ENCODE measurements at regions not wholly inside any gene's neighbourhood (a gene's known extent, or its start where the extent isn't known, plus 50 kb on each side); places are given as distances from the start of the nearest gene placed in this dataset.

DNA sequence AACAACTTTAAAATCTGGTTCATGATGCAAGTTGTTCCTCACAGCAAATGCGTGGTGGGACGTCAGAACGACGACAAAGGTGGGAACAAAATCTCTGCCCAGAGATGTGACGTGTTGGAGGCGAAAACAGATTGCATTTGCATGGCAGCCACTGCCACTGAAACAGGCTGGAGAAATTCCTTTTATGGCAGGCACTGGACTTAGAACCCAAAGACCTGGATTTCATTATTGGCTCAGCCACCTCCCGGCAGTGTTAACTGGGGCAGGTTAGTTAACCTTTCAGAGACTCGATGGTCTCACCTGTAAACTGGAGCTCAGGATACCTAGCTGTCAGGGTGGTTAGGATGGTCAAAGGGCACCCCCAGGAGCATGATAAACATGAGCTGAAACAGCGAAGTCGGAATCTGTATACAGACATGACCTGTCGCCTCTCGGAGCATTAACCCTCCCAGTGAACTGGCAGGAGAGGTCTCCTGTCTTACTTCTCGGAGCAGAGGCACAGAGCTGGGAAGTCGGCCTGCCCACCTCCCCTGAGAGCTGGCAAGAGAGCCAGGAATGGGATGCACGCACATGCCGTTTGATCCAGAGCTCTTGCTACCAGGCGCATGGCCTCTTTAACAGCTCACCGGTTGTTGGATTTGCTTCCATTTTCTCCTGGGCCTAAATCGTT lies 59.2 kb upstream of the TARBP1 start:
- no peak for DNase-seq
- in situ Hi-C loops (cut with HindIII; ENCODE audit: low pct_ligation_motif_present, low pct_unique_long_range_greater_than_20kb, low sequenced_read_pairs) = no loop called here

- no peak for DNase-seq
- in situ Hi-C loops (cut with HindIII; ENCODE audit: low pct_ligation_motif_present, low pct_unique_long_range_greater_than_20kb, low sequenced_read_pairs) = no loop called here
Observed at GRCh38 chr1:234537236-234537635, 58.3 kb upstream of the TARBP1 start.

GRCh38 chr1:234536741-234537140 lies 57.8 kb upstream of the TARBP1 start:
- no peak for DNase-seq
- in situ Hi-C loops (cut with HindIII; ENCODE audit: low pct_ligation_motif_present, low pct_unique_long_range_greater_than_20kb, low sequenced_read_pairs) = no loop called here

DNA sequence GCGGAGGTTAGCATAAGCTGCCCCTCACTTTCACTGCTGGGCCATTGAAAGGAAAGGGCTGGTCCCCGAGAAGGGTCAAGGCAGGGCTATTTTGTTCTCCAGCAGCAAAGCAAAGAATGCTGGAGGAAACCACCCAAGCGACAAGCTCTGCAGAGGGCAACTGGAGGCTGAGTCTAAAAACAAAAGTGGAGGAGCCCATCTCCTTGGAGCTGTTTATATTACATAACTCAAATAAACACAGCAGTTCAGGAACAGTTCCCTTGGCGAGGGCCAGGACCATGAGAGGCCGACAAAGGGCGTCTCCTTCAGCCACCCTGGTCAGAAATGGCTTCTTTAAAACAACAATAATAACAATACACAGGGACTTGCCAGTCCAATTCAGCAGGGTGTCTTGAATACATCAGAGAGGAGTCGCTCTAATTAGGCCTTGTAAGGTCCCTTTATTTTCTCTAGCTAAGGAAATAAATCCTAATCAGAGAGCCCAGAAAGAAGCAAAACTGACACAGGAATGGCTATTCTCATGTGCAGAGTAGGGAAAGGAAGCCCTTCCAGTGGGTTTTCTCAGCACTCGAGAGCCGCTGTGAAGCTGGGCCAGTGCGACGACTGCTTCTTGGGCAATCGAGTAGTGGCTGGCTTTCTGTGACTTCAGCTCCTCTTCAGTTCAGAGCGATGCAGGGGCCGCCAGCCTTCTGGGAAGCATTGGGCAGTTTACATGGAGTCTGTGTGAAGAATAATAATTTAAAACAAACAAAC lies 57.0 kb upstream of the TARBP1 start:
- in situ Hi-C loops (cut with HindIII; ENCODE audit: low pct_ligation_motif_present, low pct_unique_long_range_greater_than_20kb, low sequenced_read_pairs) = no loop called here
- DNase-seq = no peak

DNA sequence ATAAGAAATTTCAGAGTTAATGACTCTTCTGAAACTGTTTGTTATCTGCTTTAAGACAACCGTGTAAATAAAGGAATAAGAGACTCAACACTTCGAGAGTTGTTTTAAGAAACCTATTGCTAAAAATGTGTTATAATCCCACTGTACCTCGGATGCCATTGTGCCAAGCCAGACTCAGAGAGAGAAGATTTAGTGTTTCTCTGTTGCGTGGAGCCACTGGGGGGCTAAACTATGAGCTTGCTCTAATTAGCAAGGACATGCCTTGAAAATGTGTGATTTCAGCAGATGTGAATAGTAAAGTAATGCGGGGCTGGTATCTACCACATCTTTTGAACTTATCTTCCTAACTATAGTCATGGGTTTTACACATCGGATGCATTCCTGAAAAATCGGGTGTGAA lies 56.2 kb upstream of the TARBP1 start:
- no peak for DNase-seq
- in situ Hi-C loops (cut with HindIII; ENCODE audit: low pct_ligation_motif_present, low pct_unique_long_range_greater_than_20kb, low sequenced_read_pairs) = no loop called here

DNA sequence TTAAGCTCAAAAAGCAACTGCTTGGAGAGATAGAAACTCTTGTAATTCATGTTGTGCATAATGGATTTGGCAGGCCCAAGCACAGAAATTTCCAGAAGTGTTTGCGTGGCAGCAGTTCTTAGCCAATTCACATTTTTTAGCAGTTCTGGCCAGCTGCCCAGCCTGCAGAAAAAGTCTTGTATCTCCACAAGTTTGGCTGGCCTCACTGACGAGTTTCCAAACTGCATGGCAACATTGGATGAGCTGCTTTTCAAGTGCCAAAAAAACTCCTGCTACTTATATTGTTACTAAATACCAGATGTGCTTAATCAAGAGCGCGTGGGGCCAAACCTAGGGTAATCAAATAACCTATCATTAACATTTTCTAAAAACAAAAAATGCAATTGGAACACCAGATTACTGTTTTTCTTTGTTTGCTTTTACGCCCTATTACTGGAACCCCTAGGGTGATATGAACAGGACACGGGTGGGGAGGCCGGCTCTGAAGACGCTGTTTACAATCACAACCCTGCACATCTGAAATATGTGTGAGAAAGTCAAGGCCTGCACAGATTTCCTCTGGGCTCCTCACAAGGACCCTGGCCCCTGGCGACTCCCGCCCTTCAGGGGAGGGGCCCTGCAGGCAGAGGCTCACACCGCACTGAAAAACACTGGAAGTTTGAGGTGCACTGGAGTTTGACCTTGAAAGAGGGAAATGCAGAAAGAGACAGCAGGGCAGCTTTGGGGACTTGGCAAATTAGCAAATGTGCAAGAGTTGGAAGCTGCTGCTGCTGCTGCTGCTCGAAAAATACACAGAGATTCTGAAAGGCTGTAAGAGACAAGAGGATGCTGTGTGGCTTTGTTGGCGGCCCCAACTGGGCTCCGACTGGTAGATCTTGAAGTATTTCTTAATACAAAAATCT lies 55.2 kb upstream of the TARBP1 start:
- DNase-seq = no peak
- in situ Hi-C loops (cut with HindIII; ENCODE audit: low pct_ligation_motif_present, low pct_unique_long_range_greater_than_20kb, low sequenced_read_pairs) = no loop called here

DNA sequence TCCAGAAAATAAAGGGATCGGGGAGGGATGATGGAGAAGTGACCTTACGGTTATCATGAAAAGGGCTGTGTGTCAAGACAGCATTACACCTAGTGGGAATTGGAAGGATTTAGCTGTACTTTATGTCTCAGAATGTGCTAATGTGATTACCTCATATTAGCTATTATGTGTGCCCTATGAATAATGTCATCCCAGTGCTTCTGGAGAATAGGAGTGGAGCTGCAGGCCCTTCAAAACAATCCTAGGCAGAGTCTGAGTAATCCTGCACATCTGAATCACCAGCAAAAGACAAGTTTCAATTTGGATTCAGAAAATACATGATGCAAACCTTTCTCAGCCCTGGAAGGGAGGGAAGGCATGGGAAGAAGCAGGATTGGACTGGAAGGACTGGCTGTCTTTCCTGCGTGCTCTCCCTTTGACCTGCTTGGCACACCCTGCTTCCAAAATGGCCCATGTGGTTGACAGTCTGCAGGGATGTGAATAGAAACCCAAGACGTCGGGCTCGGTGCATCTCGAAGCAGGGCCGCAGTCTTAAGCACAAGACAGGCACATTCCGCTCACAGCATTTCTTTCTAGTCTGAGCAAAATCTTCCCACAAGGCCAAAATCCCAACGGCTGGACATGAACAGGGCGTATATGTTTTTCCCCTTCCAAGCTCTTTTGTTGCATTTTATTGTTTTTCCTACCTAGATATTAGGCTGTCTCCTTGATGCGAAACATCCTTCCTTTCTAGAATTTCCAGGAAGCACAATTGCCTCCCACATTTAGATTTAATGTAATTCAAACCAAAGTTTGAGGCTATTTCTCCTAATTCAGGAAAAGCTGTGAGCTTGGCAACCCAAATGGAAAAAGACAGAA lies 54.3 kb upstream of the TARBP1 start:
- in situ Hi-C loops (cut with HindIII; ENCODE audit: low pct_ligation_motif_present, low pct_unique_long_range_greater_than_20kb, low sequenced_read_pairs) = no loop called here
- no peak for DNase-seq

GRCh38 chr1:234532503-234532922 lies 53.5 kb upstream of the TARBP1 start:
- no peak for DNase-seq
- in situ Hi-C loops (cut with HindIII; ENCODE audit: low pct_ligation_motif_present, low pct_unique_long_range_greater_than_20kb, low sequenced_read_pairs) = no loop called here

DNA sequence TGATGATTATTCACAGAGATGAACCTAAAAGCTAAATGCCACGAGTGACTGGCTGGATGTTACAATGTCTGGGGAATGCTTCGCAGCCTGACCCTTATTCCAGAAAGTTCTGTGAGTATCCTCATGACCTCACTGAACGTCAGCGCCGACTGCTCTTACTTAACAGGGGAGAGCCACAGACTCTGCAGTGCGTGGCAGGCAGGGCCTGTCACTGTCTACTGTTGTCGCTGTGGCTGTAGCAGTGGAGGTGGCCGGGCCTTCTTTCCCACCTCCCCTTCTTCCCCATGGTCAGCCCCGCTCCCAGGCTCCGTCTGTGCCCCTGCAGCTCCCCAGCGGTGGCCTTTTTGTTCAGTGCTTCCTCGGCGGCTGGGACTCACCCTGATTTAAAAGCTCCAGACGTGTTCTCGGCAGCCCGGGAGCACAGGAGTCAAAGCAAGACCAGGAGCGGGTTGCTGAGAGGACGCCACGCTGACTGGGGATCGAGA lies 52.2 kb upstream of the TARBP1 start:
- no peak for DNase-seq
- in situ Hi-C loops (cut with HindIII; ENCODE audit: low pct_ligation_motif_present, low pct_unique_long_range_greater_than_20kb, low sequenced_read_pairs) = no loop called here

GRCh38 chr1:234530672-234531071 lies 51.7 kb upstream of the TARBP1 start:
- DNase-seq = no peak
- in situ Hi-C loops (cut with HindIII; ENCODE audit: low pct_ligation_motif_present, low pct_unique_long_range_greater_than_20kb, low sequenced_read_pairs) = no loop called here

- in situ Hi-C loops (cut with HindIII; ENCODE audit: low pct_ligation_motif_present, low pct_unique_long_range_greater_than_20kb, low sequenced_read_pairs) = no loop called here
Observed at GRCh38 chr1:234529950-234530237, 50.9 kb upstream of the TARBP1 start.

GRCh38 chr1:234529095-234529949 lies 50.3 kb upstream of the TARBP1 start:
- no peak for DNase-seq
- in situ Hi-C loops (cut with HindIII; ENCODE audit: low pct_ligation_motif_present, low pct_unique_long_range_greater_than_20kb, low sequenced_read_pairs) = no loop called here

More at GRCh38 chr1:234529950-234530237, 50.9 kb upstream of the TARBP1 start:
- DNase-seq = no peak

Measured in ACHN (cell line).